K562 (cell line): ENCODE measurements at regions not wholly inside any gene's neighbourhood (a gene's known extent, or its start where the extent isn't known, plus 50 kb on each side); places are given as distances from the start of the nearest gene placed in this dataset.

ENCODE experiments used
- ARHGAP35 ChIP-seq: fragments of 450-650 bp; IDR thresholded peaks from 2 replicates; pipeline ENCODE4 v1.6.1; 2018; ENCODE audit not compliant: partially characterized antibody
- FOXA1 ChIP-seq: fragments of 450-650 bp; IDR thresholded peaks from 2 replicates; pipeline ENCODE4 v1.6.1; 2016; ENCODE audit warnings: mild to moderate bottlenecking, borderline replicate concordance
- HNRNPH1 ChIP-seq: fragments of 200-400 bp; formaldehyde crosslinking; optimal IDR thresholded peaks from 2 replicates; pipeline ENCODE3; 2017; ENCODE audit warnings: low read depth, mild to moderate bottlenecking, low read length, moderate library complexity
- MCM7 ChIP-seq, 2 experiments: fragments of 450-650 bp; IDR thresholded peaks; 2 replicates each; pipeline ENCODE4 v1.6.1; 2016 to 2018
- MEIS2 ChIP-seq: fragments of 450-650 bp; IDR thresholded peaks from 2 replicates; pipeline ENCODE4 v1.6.1; 2014; ENCODE audit warnings: mild to moderate bottlenecking; ENCODE audit not compliant: partially characterized antibody
- MLX ChIP-seq, 2 experiments: fragments of 450-650 bp in 1 of 2; sonication (generic) in 1 of 2; formaldehyde crosslinking; conservative IDR thresholded peaks; 2 replicates each; pipeline versions ENCODE4 v1.4.0 to v1.8.1; 2020 to 2022; ENCODE audit warnings: mild to moderate bottlenecking in 1 of 2, missing genetic modification reagents in 1 of 2
- NCOA1 ChIP-seq: fragments of 450-650 bp; IDR thresholded peaks from 2 replicates; pipeline ENCODE4 v1.6.1; 2016; ENCODE audit warnings: low read depth
- NR2C2 ChIP-seq, 2 experiments: fragments of 200-800 bp in 1 of 2; sonication (Bioruptor generic) in 1 of 2; sonication (generic) in 1 of 2; formaldehyde crosslinking in 1 of 2; IDR thresholded peaks; 2 replicates each; pipeline versions ENCODE4 v1.6.1 to v1.8.0; 2016 to 2022; ENCODE audit warnings: mild to moderate bottlenecking in 1 of 2, missing compliant biosample characterization in 1 of 2, missing genetic modification characterization in 1 of 2, missing genetic modification reagents in 1 of 2
- SMAD3 ChIP-seq: fragments of 450-650 bp; formaldehyde crosslinking; conservative IDR thresholded peaks from 2 replicates; pipeline ENCODE4 v1.4.0; 2020; ENCODE audit warnings: mild to moderate bottlenecking
- ZBTB12 ChIP-seq: fragments of 250-450 bp; sonication (Bioruptor Pico); IDR thresholded peaks from 2 replicates; pipeline ENCODE4 v1.4.0; 2020
- ZNF507 ChIP-seq: conservative IDR thresholded peaks from 2 replicates; pipeline ENCODE4 v1.6.1; 2017; ENCODE audit warnings: missing genetic modification characterization, missing compliant biosample characterization
- ZNF717 ChIP-seq: fragments of 250-450 bp; sonication (Bioruptor Pico); IDR thresholded peaks from 2 replicates; pipeline ENCODE4 v1.5.0; 2021

- no peak for TF ChIP-seq ARHGAP35
- no peak for TF ChIP-seq MLX (CRISPR knock-in tag; conservative IDR thresholded peaks at IDR 0.05)
- no peak for TF ChIP-seq HNRNPH1
- TF ChIP-seq NR2C2 (CRISPR knock-in tag; IDR thresholded peaks at IDR 0.05): no peak
- TF ChIP-seq NR2C2 (tag; IDR thresholded peaks at IDR 0.05): peak; percentile 63
- no peak for TF ChIP-seq ZBTB12 (CRISPR knock-in tag)
- TF ChIP-seq MEIS2: peak; percentile 47
- no peak for TF ChIP-seq SMAD3 (CRISPR knock-in tag)
- no peak for TF ChIP-seq ZNF507
- no peak for TF ChIP-seq FOXA1
- no peak for TF ChIP-seq NCOA1
- TF ChIP-seq MCM7 (IDR thresholded peaks at IDR 0.05): no peak
- TF ChIP-seq ZNF717: no peak
These were observed 57.5 kb upstream of the EGFL6 start (continued) for GRCh38 chrX:13511944-13512330.
